SKM-1 (cell line): ENCODE measurements at regions not wholly inside any gene's neighbourhood (a gene's known extent, or its start where the extent isn't known, plus 50 kb on each side); places are given as distances from the start of the nearest gene placed in this dataset.

Experiments
- DNase-seq: peaks from one replicate; lab custom pipeline; 2025; ENCODE audit not compliant: unreplicated experiment; lab: John Stamatoyannopoulos, UW

GRCh38 chr7:84821671-84822534 lies 365.0 kb downstream of the SEMA3D start:
- no peak for DNase-seq

GRCh38 chr7:84820481-84820880 lies 366.4 kb downstream of the SEMA3D start:
- DNase-seq, result no peak

DNA sequence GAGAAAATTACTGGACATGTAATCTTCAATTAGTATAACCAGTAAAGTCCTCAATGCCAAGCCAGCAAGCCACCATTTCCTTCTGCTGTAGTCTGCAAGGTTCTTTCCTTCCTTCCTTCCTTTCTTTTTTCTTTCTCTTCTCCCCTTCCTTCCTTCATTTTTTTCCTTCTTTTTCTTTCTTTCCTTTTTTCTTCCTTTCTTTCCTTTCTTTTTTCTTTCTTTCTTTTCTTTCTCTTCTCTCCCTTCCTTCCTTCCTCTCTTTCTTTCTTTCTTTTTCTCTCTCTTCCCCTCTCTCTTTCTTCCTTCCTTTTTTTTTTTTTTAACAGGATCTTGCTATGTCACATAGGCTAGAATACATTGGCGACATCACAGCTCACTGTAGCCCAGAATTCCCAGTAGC lies 369.8 kb downstream of the SEMA3D start:
- no peak for DNase-seq

DNA sequence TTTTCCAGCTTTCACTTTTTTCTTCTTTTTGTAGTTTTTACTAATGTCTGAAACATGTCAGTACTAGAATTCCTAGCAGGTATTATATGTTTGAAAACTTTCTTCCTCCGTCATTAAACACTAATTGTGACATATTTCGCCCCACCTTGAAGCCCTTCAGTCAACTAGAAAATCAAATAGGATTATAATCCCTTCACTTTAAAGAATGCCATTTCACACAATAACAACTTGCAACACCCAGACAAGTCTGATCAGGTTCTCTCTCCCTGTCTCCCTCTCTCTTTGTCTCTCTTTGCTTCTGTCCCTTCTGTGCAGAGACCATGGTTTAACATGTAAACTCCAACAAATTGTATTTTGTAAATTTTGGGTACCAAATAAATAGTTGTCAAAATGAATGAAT lies 373.5 kb downstream of the SEMA3D start:
- no peak for DNase-seq

DNA sequence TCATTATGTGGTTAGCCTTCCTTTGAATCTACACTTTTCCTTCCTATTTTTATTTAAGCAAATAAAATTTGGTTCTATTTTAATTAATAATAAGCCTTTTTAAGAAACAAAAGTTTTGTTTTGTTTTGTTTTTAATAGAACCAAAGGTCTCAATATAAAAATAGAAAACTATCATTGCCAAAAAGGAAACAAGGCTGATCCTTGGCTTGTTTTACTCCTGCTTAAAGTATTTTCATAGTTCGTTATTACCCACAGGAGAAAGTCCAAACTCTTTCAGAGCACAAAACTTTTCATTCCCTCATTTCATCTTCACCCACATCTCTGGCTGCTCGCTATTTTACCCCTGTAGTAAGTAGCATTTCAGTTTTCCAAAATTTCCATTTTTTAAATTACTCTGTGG lies 374.8 kb downstream of the SEMA3D start:
- DNase-seq, result no peak

DNA sequence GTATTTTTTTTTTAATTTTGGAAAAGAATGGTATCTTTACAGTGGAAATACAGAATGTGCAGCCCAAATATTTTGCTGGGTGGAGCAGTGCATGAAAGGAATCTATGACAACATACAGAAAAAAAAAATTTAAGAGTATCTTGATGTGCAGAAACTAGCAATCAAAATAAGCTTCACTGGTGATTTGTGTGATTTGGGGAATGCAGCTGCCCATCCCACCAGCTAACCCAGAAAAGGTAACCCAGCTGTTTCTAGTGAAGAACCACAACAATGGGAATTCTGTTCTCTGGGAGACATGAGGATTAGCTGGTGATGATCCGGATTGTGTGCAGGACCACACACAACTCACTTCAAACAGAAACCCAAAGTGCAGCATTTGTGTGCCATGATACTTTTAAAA lies 375.5 kb downstream of the SEMA3D start:
- no peak for DNase-seq

GRCh38 chr7:84809877-84810276 lies 377.0 kb downstream of the SEMA3D start:
- no peak for DNase-seq

- no peak for DNase-seq
These were observed 382.9 kb downstream of the SEMA3D start for GRCh38 chr7:84803979-84804378.

GRCh38 chr7:84801396-84801795 lies 385.5 kb downstream of the SEMA3D start:
- no peak for DNase-seq

DNA sequence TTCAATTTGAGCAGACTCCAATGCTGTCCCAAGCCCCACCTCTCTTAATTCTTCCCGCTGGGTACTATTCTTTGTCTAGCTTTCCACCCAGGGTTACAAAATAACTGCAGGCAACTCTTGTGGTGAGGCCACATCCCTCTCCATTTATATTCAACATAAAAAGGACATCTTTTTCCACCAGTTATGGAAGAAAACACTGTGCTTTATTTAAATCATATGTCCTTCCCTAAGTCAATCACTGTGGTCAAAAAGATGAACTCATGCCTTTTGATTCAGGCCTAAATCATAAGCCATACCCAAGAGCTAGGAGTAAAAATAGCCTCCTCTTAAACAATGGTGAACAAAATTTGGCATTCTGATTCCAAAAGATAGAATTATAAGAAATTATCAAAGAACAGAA lies 386.0 kb downstream of the SEMA3D start:
- DNase-seq, result no peak

DNA sequence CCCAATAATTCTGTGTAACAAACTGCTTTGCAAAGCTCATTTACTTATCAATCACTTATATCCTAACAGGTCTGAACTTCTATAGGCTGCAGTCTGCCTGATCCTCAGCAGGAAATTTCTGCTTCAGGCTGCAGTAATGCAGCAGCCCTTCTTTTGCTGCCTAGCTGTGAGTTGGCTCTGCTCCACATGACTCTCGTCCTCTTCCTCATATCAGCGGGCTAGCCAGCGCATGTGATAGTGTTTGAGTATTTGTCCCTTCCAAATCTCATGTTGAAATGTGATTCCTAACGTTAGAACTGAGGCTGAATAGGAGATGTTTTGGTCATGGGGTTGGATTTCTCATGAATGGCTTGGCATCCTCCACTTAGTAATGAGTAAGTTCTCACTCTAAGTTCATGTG lies 387.8 kb downstream of the SEMA3D start:
- DNase-seq, result no peak

GRCh38 chr7:84792231-84792893 lies 394.5 kb downstream of the SEMA3D start:
- DNase-seq, result no peak

- DNase-seq, result no peak
These were observed 396.0 kb downstream of the SEMA3D start for GRCh38 chr7:84790882-84791281.

- DNase-seq, result no peak
These were observed 400.8 kb downstream of the SEMA3D start for GRCh38 chr7:84786073-84786472.

- no peak for DNase-seq
These were observed 402.4 kb downstream of the SEMA3D start for GRCh38 chr7:84784450-84784849.

- DNase-seq, result no peak
These were observed 403.6 kb downstream of the SEMA3D start for GRCh38 chr7:84783141-84783778.

DNA sequence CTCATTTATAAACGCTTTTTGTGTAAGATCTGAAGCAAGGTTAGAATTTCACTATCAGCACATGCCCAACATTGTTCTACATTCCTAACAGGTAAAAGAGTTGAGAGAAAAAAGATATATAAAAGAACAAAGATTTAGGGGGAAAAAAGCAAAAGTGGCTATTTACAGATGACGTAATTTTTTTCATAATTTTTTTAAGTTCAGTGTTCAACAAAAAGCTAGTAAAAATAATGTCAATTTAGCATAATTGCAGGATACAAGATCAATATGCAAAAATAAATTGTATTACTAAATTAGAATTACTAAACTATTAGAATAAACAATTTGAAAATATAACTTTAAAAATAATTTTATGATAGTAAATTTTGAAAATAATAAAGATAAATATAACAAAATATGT lies 405.0 kb downstream of the SEMA3D start:
- no peak for DNase-seq

GRCh38 chr7:84780158-84781124 lies 406.4 kb downstream of the SEMA3D start:
- no peak for DNase-seq

GRCh38 chr7:84757761-84758160 lies 429.1 kb downstream of the SEMA3D start:
- DNase-seq, result no peak

GRCh38 chr7:84746353-84746752 lies 440.5 kb downstream of the SEMA3D start:
- no peak for DNase-seq

DNA sequence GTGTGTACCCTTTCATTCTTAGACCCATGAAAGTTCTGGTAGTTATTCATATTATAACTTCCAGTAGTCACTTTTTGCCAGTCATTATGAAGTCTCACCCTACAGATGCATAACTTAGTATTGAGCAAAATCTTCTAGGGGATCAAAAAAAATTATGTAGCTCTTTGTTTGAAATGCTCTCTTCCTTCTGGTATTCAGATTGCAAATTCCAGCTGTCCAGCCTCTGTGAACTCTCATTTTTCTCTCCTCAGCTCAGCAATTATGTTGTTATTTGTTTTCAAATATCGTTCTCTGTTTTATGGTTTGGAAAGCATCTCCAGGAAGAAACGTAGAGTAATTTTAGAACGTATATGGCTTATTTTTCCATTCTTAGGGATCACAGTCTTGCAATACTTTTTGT lies 442.5 kb downstream of the SEMA3D start:
- no peak for DNase-seq
